Neutrophil (primary cell): ENCODE measurements at regions not wholly inside any gene's neighbourhood (a gene's known extent, or its start where the extent isn't known, plus 50 kb on each side); places are given as distances from the start of the nearest gene placed in this dataset.

Source experiments
- H3K27ac ChIP-seq: fragments of 200-600 bp; sonication (generic); 2 replicates; pipeline ENCODE4 v1.5.1; 2016; ENCODE audit warnings: mild to moderate bottlenecking, moderate library complexity
- H3K27me3 ChIP-seq: fragments of 200-600 bp; sonication (generic); 2 replicates; pipeline ENCODE4 v1.6.0; 2016; ENCODE audit warnings: mild to moderate bottlenecking
- H3K36me3 ChIP-seq: fragments of 200-600 bp; sonication (generic); 2 replicates; pipeline ENCODE4 v1.5.1; 2017
- H3K4me1 ChIP-seq, 2 experiments: fragments of 200-600 bp in 1 of 2; sonication (generic) in 1 of 2; 1 replicate in 1 of 2; 2 replicates in 1 of 2; pipeline versions ENCODE4 v1.5.1 to v1.6.1; 2013 to 2016; ENCODE audit warnings: low read depth in 1 of 2, low read length in 1 of 2, mild to moderate bottlenecking in 1 of 2, moderate library complexity in 1 of 2; ENCODE audit not compliant: control insufficient read depth in 1 of 2, insufficient read depth in 1 of 2
- H3K4me3 ChIP-seq, 2 experiments: fragments of 200-600 bp in 1 of 2; sonication (generic) in 1 of 2; 1 replicate in 1 of 2; 2 replicates in 1 of 2; pipeline ENCODE4 v1.5.1; 2013 to 2016; ENCODE audit warnings: low read depth in 1 of 2, low read length in 1 of 2, mild to moderate bottlenecking in 1 of 2, moderate library complexity in 1 of 2
- H3K9me3 ChIP-seq: fragments of 200-600 bp; sonication (generic); 2 replicates; pipeline ENCODE4 v1.5.1; 2016
- TF ChIP-seq, protein P1 (sequence below): fragments of 200-600 bp; sonication (generic); IDR thresholded peaks from 2 replicates; pipeline ENCODE4 v1.5.1; 2016; ENCODE audit warnings: antibody characterized with exemption

GRCh38 chr11:69578167-69578566 is 62.8 kb upstream of the CCND1 start:
- no peak overlapping the region for H3K4me3 ChIP-seq
- TF ChIP-seq, protein P1, sequence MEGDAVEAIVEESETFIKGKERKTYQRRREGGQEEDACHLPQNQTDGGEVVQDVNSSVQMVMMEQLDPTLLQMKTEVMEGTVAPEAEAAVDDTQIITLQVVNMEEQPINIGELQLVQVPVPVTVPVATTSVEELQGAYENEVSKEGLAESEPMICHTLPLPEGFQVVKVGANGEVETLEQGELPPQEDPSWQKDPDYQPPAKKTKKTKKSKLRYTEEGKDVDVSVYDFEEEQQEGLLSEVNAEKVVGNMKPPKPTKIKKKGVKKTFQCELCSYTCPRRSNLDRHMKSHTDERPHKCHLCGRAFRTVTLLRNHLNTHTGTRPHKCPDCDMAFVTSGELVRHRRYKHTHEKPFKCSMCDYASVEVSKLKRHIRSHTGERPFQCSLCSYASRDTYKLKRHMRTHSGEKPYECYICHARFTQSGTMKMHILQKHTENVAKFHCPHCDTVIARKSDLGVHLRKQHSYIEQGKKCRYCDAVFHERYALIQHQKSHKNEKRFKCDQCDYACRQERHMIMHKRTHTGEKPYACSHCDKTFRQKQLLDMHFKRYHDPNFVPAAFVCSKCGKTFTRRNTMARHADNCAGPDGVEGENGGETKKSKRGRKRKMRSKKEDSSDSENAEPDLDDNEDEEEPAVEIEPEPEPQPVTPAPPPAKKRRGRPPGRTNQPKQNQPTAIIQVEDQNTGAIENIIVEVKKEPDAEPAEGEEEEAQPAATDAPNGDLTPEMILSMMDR: no peak

GRCh38 chr11:69580529-69580928 is 60.4 kb upstream of the CCND1 start:
- H3K36me3 ChIP-seq: no peaks in the 10 kb centered on the region
- H3K4me1 ChIP-seq: peaks cover 14 to 27% of the 10 kb centered on the region in 2 experiments
- TF ChIP-seq, protein P1: no peak
- H3K27ac ChIP-seq: no peak overlapping the region
- no peaks in the 10 kb centered on the region for H3K9me3 ChIP-seq
- H3K4me3 ChIP-seq: no peak overlapping the region
- peaks cover 14% of the 10 kb centered on the region for H3K27me3 ChIP-seq

More at GRCh38 chr11:69578167-69578566, 62.8 kb upstream of the CCND1 start:
- peaks cover 28% of the 10 kb centered on the region for H3K27me3 ChIP-seq
- H3K9me3 ChIP-seq: no peaks in the 10 kb centered on the region
- H3K36me3 ChIP-seq: no peaks in the 10 kb centered on the region
- H3K27ac ChIP-seq: no peak overlapping the region
- H3K4me1 ChIP-seq: peaks cover 19 to 31% of the 10 kb centered on the region in 2 experiments

- H3K27ac ChIP-seq: no peak overlapping the region
- no peak overlapping the region for H3K4me3 ChIP-seq
- H3K4me1 ChIP-seq: peaks cover 0 to 5% of the 10 kb centered on the region in 2 experiments
- H3K27me3 ChIP-seq: peaks cover 14% of the 10 kb centered on the region
- TF ChIP-seq, protein P1: no peak
- no peaks in the 10 kb centered on the region for H3K36me3 ChIP-seq
- no peaks in the 10 kb centered on the region for H3K9me3 ChIP-seq
Measured at GRCh38 chr11:69582756-69583467, 58.0 kb upstream of the CCND1 start.

DNA sequence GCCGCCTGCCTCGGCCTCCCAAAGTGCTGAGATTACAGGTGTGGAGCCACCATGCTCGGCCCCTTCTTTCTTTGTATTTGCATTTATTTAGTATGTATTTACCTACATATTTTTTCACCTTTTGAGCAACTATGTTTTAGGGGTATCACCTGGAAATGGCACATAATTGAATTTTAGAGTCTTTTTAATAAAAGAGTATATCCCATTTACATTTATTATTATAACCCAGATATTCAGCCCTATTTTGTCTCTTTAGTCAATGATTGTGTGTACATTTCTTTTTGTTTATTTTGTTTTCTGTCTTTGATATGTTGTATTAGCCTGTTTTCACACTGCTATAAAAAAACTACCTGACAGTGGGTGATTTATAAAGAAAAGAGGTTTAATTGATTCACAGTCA is 56.8 kb upstream of the CCND1 start:
- Histone ChIP-seq H3K36me3 (no peaks in the 10 kb centered on the region), H3K27ac (no peak overlapping the region), H3K27me3 (peaks cover 14% of the 10 kb centered on the region), H3K4me1 (no peaks in the 10 kb centered on the region), H3K4me3 (no peak overlapping the region), H3K9me3 (no peaks in the 10 kb centered on the region)
- TF ChIP-seq, protein P1: no peak

- Histone ChIP-seq H3K4me3 (no peak overlapping the region), H3K4me1 (no peaks in the 10 kb centered on the region), H3K27me3 (peaks cover 14% of the 10 kb centered on the region), H3K27ac (no peak overlapping the region), H3K36me3 (no peaks in the 10 kb centered on the region), H3K9me3 (no peaks in the 10 kb centered on the region)
- TF ChIP-seq, protein P1: no peak
Measured at GRCh38 chr11:69585385-69585784, 55.6 kb upstream of the CCND1 start.
